OCI-LY1 (cell line): ENCODE measurements at regions not wholly inside any gene's neighbourhood (a gene's known extent, or its start where the extent isn't known, plus 50 kb on each side); places are given as distances from the start of the nearest gene placed in this dataset.

ENCODE experiments used
- H2AFZ ChIP-seq: fragments of 200-600 bp; sonication (generic), shearing (Covaris generic); 2 replicates; pipeline ENCODE4 v1.6.0; 2014; ENCODE audit warnings: antibody characterized with exemption, mild to moderate bottlenecking, low read length
- H3F3A ChIP-seq: fragments of 200-600 bp; sonication (generic), shearing (Covaris generic); 2 replicates; pipeline ENCODE4 v1.6.0; 2014; ENCODE audit warnings: mild to moderate bottlenecking, antibody characterized with exemption, low read length, moderate library complexity; ENCODE audit not compliant: insufficient read depth
- H3K27ac ChIP-seq: fragments of 200-600 bp; sonication (generic); 2 replicates; pipeline ENCODE4 v1.5.1; 2014; ENCODE audit warnings: low read length, mixed run types, mild to moderate bottlenecking, low read depth; ENCODE audit not compliant: poor library complexity, severe bottlenecking
- H3K27me3 ChIP-seq: fragments of 200-600 bp; sonication (generic); 2 replicates; pipeline ENCODE4 v1.6.0; 2014; ENCODE audit warnings: antibody characterized with exemption, mild to moderate bottlenecking, low read length, moderate library complexity; ENCODE audit not compliant: insufficient read depth
- H3K36me3 ChIP-seq: fragments of 200-600 bp; sonication (generic); 2 replicates; pipeline ENCODE4 v1.6.1; 2014; ENCODE audit warnings: mild to moderate bottlenecking, antibody characterized with exemption, low read length, moderate library complexity, mixed read lengths; ENCODE audit not compliant: insufficient read depth
- H3K4me1 ChIP-seq: fragments of 200-600 bp; sonication (generic); 2 replicates; pipeline ENCODE4 v1.5.1; 2014; ENCODE audit warnings: mild to moderate bottlenecking, low read length, moderate library complexity; ENCODE audit not compliant: insufficient read depth, severe bottlenecking
- H3K4me2 ChIP-seq: fragments of 200-600 bp; sonication (generic), shearing (Covaris generic); 2 replicates; pipeline ENCODE4 v1.6.1; 2014; ENCODE audit warnings: low read length
- H3K4me3 ChIP-seq: fragments of 200-600 bp; sonication (generic); 2 replicates; pipeline ENCODE4 v1.5.1; 2014; ENCODE audit warnings: low read length, low read depth, mild to moderate bottlenecking, mixed read lengths; ENCODE audit not compliant: poor library complexity, severe bottlenecking
- H3K79me2 ChIP-seq: fragments of 200-600 bp; shearing (Covaris generic); 2 replicates; pipeline ENCODE4 v1.6.1; 2016; ENCODE audit warnings: mixed run types, low read length, mixed read lengths; ENCODE audit not compliant: insufficient read depth
- H3K9ac ChIP-seq: fragments of 200-600 bp; sonication (generic), shearing (Covaris generic); 2 replicates; pipeline ENCODE4 v1.6.1; 2014; ENCODE audit warnings: mild to moderate bottlenecking, low read length, mixed read lengths
- H3K9me2 ChIP-seq: fragments of 200-600 bp; sonication (generic), shearing (Covaris generic); 2 replicates; pipeline ENCODE4 v1.6.1; 2014; ENCODE audit warnings: low read depth, mild to moderate bottlenecking, low read length, mixed read lengths
- H3K9me3 ChIP-seq: fragments of 200-600 bp; shearing (Covaris generic); 2 replicates; pipeline ENCODE4 v1.6.1; 2014; ENCODE audit warnings: low read length, mixed read lengths
- H4K20me1 ChIP-seq: fragments of 200-600 bp; sonication (generic), shearing (Covaris generic); 2 replicates; pipeline ENCODE4 v1.6.0; 2016; ENCODE audit warnings: mild to moderate bottlenecking, low read length; ENCODE audit not compliant: insufficient read depth
- CTCF ChIP-seq: fragments of 200-600 bp; sonication (generic), shearing (Covaris generic); IDR thresholded peaks from 2 replicates; pipeline ENCODE4 v1.5.1; 2017; ENCODE audit warnings: mild to moderate bottlenecking, antibody characterized with exemption, low read length, moderate library complexity, mixed read lengths
- EZH2 ChIP-seq: fragments of 200-600 bp; sonication (generic), shearing (Covaris generic); IDR thresholded peaks from 2 replicates; pipeline ENCODE4 v1.8.0; 2017; ENCODE audit warnings: borderline replicate concordance, mixed run types, mild to moderate bottlenecking, antibody characterized with exemption, low read length, moderate library complexity, mixed read lengths

- H3K9me3 ChIP-seq, result no peaks in the 10 kb centered on the region
- no peaks in the 10 kb centered on the region for H3K9me2 ChIP-seq
- no peaks in the 10 kb centered on the region for H4K20me1 ChIP-seq
- H3K4me1 ChIP-seq, result no peaks in the 10 kb centered on the region
- H3K4me2 ChIP-seq, result no peak overlapping the region
- no peak overlapping the region for H3K4me3 ChIP-seq
- H3K36me3 ChIP-seq, result no peaks in the 10 kb centered on the region
- no peak overlapping the region for H2AFZ ChIP-seq
- H3F3A ChIP-seq, result no peaks in the 10 kb centered on the region
- H3K9ac ChIP-seq, result no peak overlapping the region
- no peak for TF ChIP-seq EZH2
- H3K27me3 ChIP-seq, result no peaks in the 10 kb centered on the region
- no peaks in the 10 kb centered on the region for H3K79me2 ChIP-seq
- no peak overlapping the region for H3K27ac ChIP-seq
Observed at GRCh38 chr6:65814071-65814470, 107.0 kb upstream of the EYS start.

DNA sequence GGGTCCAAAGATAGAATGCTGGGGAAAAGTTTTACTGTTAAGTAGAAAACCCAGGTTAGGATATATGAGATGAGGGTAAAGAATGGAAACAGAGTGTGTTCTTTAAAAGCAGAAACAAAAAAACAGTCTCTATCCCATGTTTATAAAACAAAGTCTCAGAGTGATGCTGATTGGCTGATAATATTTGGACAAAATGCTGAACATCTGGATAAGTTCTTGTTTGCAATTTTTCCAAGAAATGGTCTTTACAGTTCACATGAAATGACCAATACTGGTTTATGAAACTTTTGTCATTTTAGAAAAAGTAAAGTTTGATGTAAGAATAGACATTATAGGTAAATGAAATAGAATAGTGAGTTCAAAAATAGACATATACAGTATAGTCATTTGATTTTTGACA is 96.2 kb upstream of the EYS start:
- Histone ChIP-seq H3K9me2 (no peaks in the 10 kb centered on the region), H3K79me2 (no peaks in the 10 kb centered on the region), H3F3A (no peaks in the 10 kb centered on the region), H3K36me3 (no peaks in the 10 kb centered on the region), H3K9me3 (no peaks in the 10 kb centered on the region), H3K4me1 (no peaks in the 10 kb centered on the region), H3K4me2 (no peak overlapping the region), H2AFZ (no peak overlapping the region), H4K20me1 (no peaks in the 10 kb centered on the region), H3K4me3 (no peak overlapping the region), H3K27ac (no peak overlapping the region), H3K9ac (no peak overlapping the region), H3K27me3 (no peaks in the 10 kb centered on the region)
- TF ChIP-seq EZH2, result no peak
- no peak for TF ChIP-seq CTCF

GRCh38 chr6:65799389-65799788 is 92.4 kb upstream of the EYS start:
- no peaks in the 10 kb centered on the region for H3K36me3 ChIP-seq
- no peak overlapping the region for H3K4me2 ChIP-seq
- no peak overlapping the region for H3K9ac ChIP-seq
- H4K20me1 ChIP-seq, result no peaks in the 10 kb centered on the region
- no peak overlapping the region for H3K27ac ChIP-seq
- no peaks in the 10 kb centered on the region for H3K4me1 ChIP-seq
- H3K4me3 ChIP-seq, result no peak overlapping the region
- H3K9me3 ChIP-seq, result no peaks in the 10 kb centered on the region
- no peaks in the 10 kb centered on the region for H3K27me3 ChIP-seq
- H3K79me2 ChIP-seq, result no peaks in the 10 kb centered on the region
- H2AFZ ChIP-seq, result no peak overlapping the region
- TF ChIP-seq CTCF (no peak), EZH2 (no peak)
- H3K9me2 ChIP-seq, result no peaks in the 10 kb centered on the region
- H3F3A ChIP-seq, result no peaks in the 10 kb centered on the region

GRCh38 chr6:65798280-65799014 is 91.4 kb upstream of the EYS start:
- Histone ChIP-seq H3K27ac (no peak overlapping the region), H3K79me2 (no peaks in the 10 kb centered on the region), H3F3A (no peaks in the 10 kb centered on the region), H4K20me1 (no peaks in the 10 kb centered on the region), H3K27me3 (no peaks in the 10 kb centered on the region), H3K4me2 (no peak overlapping the region), H3K9me2 (no peaks in the 10 kb centered on the region), H2AFZ (no peak overlapping the region), H3K4me3 (no peak overlapping the region), H3K36me3 (no peaks in the 10 kb centered on the region), H3K9ac (no peak overlapping the region), H3K4me1 (no peaks in the 10 kb centered on the region), H3K9me3 (no peaks in the 10 kb centered on the region)
- TF ChIP-seq CTCF (no peak), EZH2 (no peak)
